HepG2 (cell line): ENCODE measurements at regions not wholly inside any gene's neighbourhood (a gene's known extent, or its start where the extent isn't known, plus 50 kb on each side); places are given as distances from the start of the nearest gene placed in this dataset.

ENCODE experiments used
- ATAC-seq: fragments of 200-7000 bp; cut with Tn5 transposase; 3 replicates; pipeline ENCODE4 v1.9.1; 2020; ENCODE audit warnings: mild to moderate bottlenecking, moderate library complexity
- BruUV-seq: library from RNA; stranded (reverse); fragments of 400-500 nt; replicated peaks from 2 replicates; lab custom pipeline; 2021; lab: Mats Ljungman, UMichigan
- CTCF ChIA-PET: fragments of 300-600 bp; formaldehyde crosslinking; extraction: SDS; loops from one replicate; lab custom pipeline; 2021; ENCODE audit warnings: low total read pairs, inconsistent platforms, low intra/inter-chr PET ratio; lab: Yijun Ruan, JAX
- POLR2A ChIA-PET: fragments of 350-600 bp; sonication (Branson Sonifier 250); formaldehyde crosslinking; loops from one replicate; lab custom pipeline; 2020; ENCODE audit warnings: antibody characterized with exemption, inconsistent platforms; lab: Yijun Ruan, JAX
- DNase-seq: peaks from one replicate; pipeline ENCODE4 v3.0.0-alpha.2; 2015; ENCODE audit warnings: low spot score
- FAIRE-seq: peaks from 3 replicates; lab custom pipeline; 2011; peaks lifted over from hg19 to GRCh38; lab: Jason Lieb, UNC
- H2AFZ ChIP-seq: one replicate; pipeline ENCODE4 v1.6.1; 2011; ENCODE audit warnings: low read length, inconsistent platforms
- H3K27ac ChIP-seq: fragments of 300-600 bp; 3 replicates; pipeline ENCODE4 v1.8.0; 2011; ENCODE audit warnings: mixed run types, mild to moderate bottlenecking, mixed read lengths, low read length, inconsistent platforms; ENCODE audit not compliant: insufficient read depth; ENCODE audit errors: extremely low read length
- H3K27me3 ChIP-seq, 2 experiments: fragments of 200-600 bp in 1 of 2; 2 replicates in 1 of 2; 3 replicates in 1 of 2; pipeline versions ENCODE4 v1.6.0 to v1.8.0; 2011; ENCODE audit warnings: low read length in 2 of 2, mild to moderate bottlenecking in 2 of 2, moderate library complexity in 2 of 2, inconsistent platforms in 1 of 2; ENCODE audit not compliant: insufficient read depth in 2 of 2, control insufficient read depth in 1 of 2
- H3K36me3 ChIP-seq, 2 experiments: fragments of 200-600 bp in 1 of 2; replicated peaks in 1 of 2; 2 replicates in 1 of 2; 3 replicates in 1 of 2; pipeline versions ENCODE4 v1.5.1 to v1.8.0; 2011; ENCODE audit warnings: low read length in 2 of 2, inconsistent platforms in 1 of 2; ENCODE audit not compliant: insufficient read depth in 2 of 2, control insufficient read depth in 1 of 2
- H3K4me1 ChIP-seq: 2 replicates; pipeline ENCODE4 v1.5.1; 2012; ENCODE audit warnings: low read length, inconsistent platforms; ENCODE audit not compliant: insufficient read depth
- H3K4me2 ChIP-seq: 2 replicates; pipeline ENCODE4 v1.6.0; 2011; ENCODE audit warnings: low read depth, low read length, inconsistent platforms
- H3K4me3 ChIP-seq, 3 experiments: fragments of 200-600 bp in 1 of 3; sonication (generic), shearing (Covaris generic) in 1 of 3; replicated peaks in 1 of 3; 2 replicates each; pipeline ENCODE4 v1.5.1; 2011 to 2016; ENCODE audit warnings: low read length in 3 of 3, inconsistent platforms in 2 of 3, low read depth in 2 of 3, mild to moderate bottlenecking in 2 of 3, control low read depth in 1 of 3, mixed read lengths in 1 of 3; ENCODE audit not compliant: insufficient read depth in 1 of 3
- H3K79me2 ChIP-seq: one replicate; pipeline ENCODE4 v1.6.1; 2011; ENCODE audit warnings: low read length, inconsistent platforms; ENCODE audit not compliant: insufficient read depth
- H3K9ac ChIP-seq: 2 replicates; pipeline ENCODE4 v1.6.0; 2011; ENCODE audit warnings: mild to moderate bottlenecking, low read depth, low read length, inconsistent platforms; ENCODE audit not compliant: insufficient read depth
- H3K9me3 ChIP-seq: 2 replicates; pipeline ENCODE4 v1.5.1; 2012; ENCODE audit warnings: mild to moderate bottlenecking, low read length
- H4K20me1 ChIP-seq: 2 replicates; pipeline ENCODE4 v1.6.0; 2011; ENCODE audit warnings: inconsistent platforms, mild to moderate bottlenecking, low read length, moderate library complexity; ENCODE audit not compliant: insufficient read depth
- PLRG1 ChIP-seq: fragments of 450-650 bp; conservative IDR thresholded peaks from 2 replicates; pipeline ENCODE4 v1.6.1; 2016
- PRPF4 ChIP-seq: fragments of 200-400 bp; formaldehyde crosslinking; IDR thresholded peaks from 2 replicates; pipeline ENCODE4 v1.6.1; 2016; ENCODE audit warnings: low read length, low read depth; ENCODE audit not compliant: poor library complexity, severe bottlenecking
- SRSF9 ChIP-seq: fragments of 200-400 bp; formaldehyde crosslinking; IDR thresholded peaks from 2 replicates; pipeline ENCODE4 v1.6.1; 2018; ENCODE audit warnings: borderline replicate concordance, mild to moderate bottlenecking, low read depth, low read length; ENCODE audit not compliant: insufficient read depth, poor library complexity, severe bottlenecking
- ZFP62 ChIP-seq: sonication (generic); formaldehyde crosslinking; IDR thresholded peaks from 2 replicates; pipeline ENCODE4 v1.4.0; 2020; ENCODE audit warnings: missing genetic modification reagents
- ZIK1 ChIP-seq: sonication (generic); formaldehyde crosslinking; IDR thresholded peaks from 2 replicates; pipeline ENCODE4 v1.5.0; 2020; ENCODE audit warnings: mild to moderate bottlenecking, low read depth, missing genetic modification reagents, borderline replicate concordance
- ZMYM3 ChIP-seq: sonication (generic); formaldehyde crosslinking; IDR thresholded peaks from 2 replicates; pipeline ENCODE4 v1.5.1; 2020; ENCODE audit warnings: mild to moderate bottlenecking, missing genetic modification reagents
- ZNF180 ChIP-seq: sonication (generic); formaldehyde crosslinking; IDR thresholded peaks from 2 replicates; pipeline ENCODE4 v1.4.0; 2020; ENCODE audit warnings: low read depth, missing genetic modification reagents, borderline replicate concordance
- ZNF782 ChIP-seq: sonication (generic); formaldehyde crosslinking; IDR thresholded peaks from 2 replicates; pipeline ENCODE4 v1.4.0; 2020; ENCODE audit warnings: missing genetic modification reagents, mild to moderate bottlenecking, borderline replicate concordance
- ZSCAN30 ChIP-seq: sonication (generic); formaldehyde crosslinking; IDR thresholded peaks from 2 replicates; pipeline ENCODE4 v1.5.0; 2020; ENCODE audit warnings: mild to moderate bottlenecking, missing genetic modification reagents
- WGBS: methylation state at CpG from one replicate; pipeline ENCODE4 v1.1.6; 2017; ENCODE audit warnings: low lambda C conversion rate; 5-methylcytosine and 5-hydroxymethylcytosine counted together
- in situ Hi-C: cut with HindIII; loops from 2 replicates; pipeline ENCODE4 v1.10.0; 2017; ENCODE audit warnings: low pct_unique_long_range_greater_than_20kb; ENCODE audit not compliant: extremely low pct_ligation_motif_present
- intact Hi-C: fragments of 100-400 bp; cut with micrococcal nuclease; formaldehyde crosslinking; loops from one replicate; pipeline ENCODE4 v1.10.0; 2022; ENCODE audit not compliant: unreplicated experiment
- TF ChIP-seq, protein P1 (sequence below): sonication (generic); formaldehyde crosslinking; IDR thresholded peaks from 2 replicates; pipeline ENCODE4 v1.5.0; 2020; ENCODE audit warnings: missing genetic modification reagents, mild to moderate bottlenecking, borderline replicate concordance
- TF ChIP-seq, protein P2 (sequence below): sonication (generic); formaldehyde crosslinking; IDR thresholded peaks from 2 replicates; pipeline ENCODE4 v1.5.0; 2020; ENCODE audit warnings: mild to moderate bottlenecking, low read depth, missing genetic modification reagents, borderline replicate concordance
- TF ChIP-seq, protein P3 (sequence below): sonication (generic); formaldehyde crosslinking; IDR thresholded peaks from 2 replicates; pipeline ENCODE4 v1.5.0; 2020; ENCODE audit warnings: missing genetic modification reagents
- TF ChIP-seq, protein P4 (sequence below): sonication (generic); formaldehyde crosslinking; IDR thresholded peaks from 2 replicates; pipeline ENCODE4 v1.5.1; 2020; ENCODE audit warnings: mild to moderate bottlenecking, missing genetic modification reagents, borderline replicate concordance
- TF ChIP-seq, protein P5 (sequence below): sonication (generic); formaldehyde crosslinking; IDR thresholded peaks from 2 replicates; pipeline ENCODE4 v1.5.0; 2020; ENCODE audit warnings: missing genetic modification reagents, mild to moderate bottlenecking, borderline replicate concordance

DNA sequence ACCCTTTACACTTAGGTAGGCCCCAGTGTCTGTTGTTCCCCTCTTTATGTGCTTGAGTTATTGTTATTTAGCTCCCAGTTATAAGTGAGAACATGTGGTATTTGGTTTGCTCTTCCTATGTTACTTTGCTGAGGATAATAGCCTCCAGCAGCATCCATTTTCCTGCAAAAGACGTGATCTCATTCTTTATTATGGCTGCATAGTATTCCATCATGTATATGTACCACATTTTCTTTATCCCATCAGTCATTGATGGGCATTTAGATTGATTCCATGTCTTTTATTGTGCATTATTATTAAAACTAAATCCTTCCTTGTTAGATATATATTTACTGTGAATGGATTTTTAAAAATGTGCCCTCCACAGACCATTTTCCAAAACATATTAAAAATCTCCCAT, 1137.3 kb upstream of the ADGRB3 start:
- no peak overlapping the region for H3K27ac ChIP-seq
- H3K36me3 ChIP-seq, result no peaks in the 10 kb centered on the region
- no peaks in the 10 kb centered on the region for H3K9me3 ChIP-seq
- ChIA-PET POLR2A (no interaction called here), CTCF (no interaction called here)
- no TSS peak for BruUV-seq
- TF ChIP-seq, protein P1, sequence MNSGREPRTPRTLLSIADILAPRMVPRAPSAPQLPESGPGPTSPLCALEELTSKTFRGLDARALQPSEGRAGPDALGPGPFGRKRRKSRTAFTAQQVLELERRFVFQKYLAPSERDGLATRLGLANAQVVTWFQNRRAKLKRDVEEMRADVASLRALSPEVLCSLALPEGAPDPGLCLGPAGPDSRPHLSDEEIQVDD (CRISPR knock-in tag), result no peak
- TF ChIP-seq ZNF782 (CRISPR knock-in tag) (no peak), ZSCAN30 (CRISPR knock-in tag) (no peak), ZFP62 (CRISPR knock-in tag) (no peak), PLRG1 (no peak), ZIK1 (CRISPR knock-in tag) (no peak), ZMYM3 (CRISPR knock-in tag) (no peak), ZNF180 (CRISPR knock-in tag) (no peak), SRSF9 (no peak), PRPF4 (no peak)
- TF ChIP-seq, protein P2, sequence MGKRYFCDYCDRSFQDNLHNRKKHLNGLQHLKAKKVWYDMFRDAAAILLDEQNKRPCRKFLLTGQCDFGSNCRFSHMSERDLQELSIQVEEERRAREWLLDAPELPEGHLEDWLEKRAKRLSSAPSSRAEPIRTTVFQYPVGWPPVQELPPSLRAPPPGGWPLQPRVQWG (CRISPR knock-in tag), result no peak
- TF ChIP-seq, protein P3, sequence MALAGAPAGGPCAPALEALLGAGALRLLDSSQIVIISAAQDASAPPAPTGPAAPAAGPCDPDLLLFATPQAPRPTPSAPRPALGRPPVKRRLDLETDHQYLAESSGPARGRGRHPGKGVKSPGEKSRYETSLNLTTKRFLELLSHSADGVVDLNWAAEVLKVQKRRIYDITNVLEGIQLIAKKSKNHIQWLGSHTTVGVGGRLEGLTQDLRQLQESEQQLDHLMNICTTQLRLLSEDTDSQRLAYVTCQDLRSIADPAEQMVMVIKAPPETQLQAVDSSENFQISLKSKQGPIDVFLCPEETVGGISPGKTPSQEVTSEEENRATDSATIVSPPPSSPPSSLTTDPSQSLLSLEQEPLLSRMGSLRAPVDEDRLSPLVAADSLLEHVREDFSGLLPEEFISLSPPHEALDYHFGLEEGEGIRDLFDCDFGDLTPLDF (CRISPR knock-in tag), result no peak
- TF ChIP-seq, protein P4, sequence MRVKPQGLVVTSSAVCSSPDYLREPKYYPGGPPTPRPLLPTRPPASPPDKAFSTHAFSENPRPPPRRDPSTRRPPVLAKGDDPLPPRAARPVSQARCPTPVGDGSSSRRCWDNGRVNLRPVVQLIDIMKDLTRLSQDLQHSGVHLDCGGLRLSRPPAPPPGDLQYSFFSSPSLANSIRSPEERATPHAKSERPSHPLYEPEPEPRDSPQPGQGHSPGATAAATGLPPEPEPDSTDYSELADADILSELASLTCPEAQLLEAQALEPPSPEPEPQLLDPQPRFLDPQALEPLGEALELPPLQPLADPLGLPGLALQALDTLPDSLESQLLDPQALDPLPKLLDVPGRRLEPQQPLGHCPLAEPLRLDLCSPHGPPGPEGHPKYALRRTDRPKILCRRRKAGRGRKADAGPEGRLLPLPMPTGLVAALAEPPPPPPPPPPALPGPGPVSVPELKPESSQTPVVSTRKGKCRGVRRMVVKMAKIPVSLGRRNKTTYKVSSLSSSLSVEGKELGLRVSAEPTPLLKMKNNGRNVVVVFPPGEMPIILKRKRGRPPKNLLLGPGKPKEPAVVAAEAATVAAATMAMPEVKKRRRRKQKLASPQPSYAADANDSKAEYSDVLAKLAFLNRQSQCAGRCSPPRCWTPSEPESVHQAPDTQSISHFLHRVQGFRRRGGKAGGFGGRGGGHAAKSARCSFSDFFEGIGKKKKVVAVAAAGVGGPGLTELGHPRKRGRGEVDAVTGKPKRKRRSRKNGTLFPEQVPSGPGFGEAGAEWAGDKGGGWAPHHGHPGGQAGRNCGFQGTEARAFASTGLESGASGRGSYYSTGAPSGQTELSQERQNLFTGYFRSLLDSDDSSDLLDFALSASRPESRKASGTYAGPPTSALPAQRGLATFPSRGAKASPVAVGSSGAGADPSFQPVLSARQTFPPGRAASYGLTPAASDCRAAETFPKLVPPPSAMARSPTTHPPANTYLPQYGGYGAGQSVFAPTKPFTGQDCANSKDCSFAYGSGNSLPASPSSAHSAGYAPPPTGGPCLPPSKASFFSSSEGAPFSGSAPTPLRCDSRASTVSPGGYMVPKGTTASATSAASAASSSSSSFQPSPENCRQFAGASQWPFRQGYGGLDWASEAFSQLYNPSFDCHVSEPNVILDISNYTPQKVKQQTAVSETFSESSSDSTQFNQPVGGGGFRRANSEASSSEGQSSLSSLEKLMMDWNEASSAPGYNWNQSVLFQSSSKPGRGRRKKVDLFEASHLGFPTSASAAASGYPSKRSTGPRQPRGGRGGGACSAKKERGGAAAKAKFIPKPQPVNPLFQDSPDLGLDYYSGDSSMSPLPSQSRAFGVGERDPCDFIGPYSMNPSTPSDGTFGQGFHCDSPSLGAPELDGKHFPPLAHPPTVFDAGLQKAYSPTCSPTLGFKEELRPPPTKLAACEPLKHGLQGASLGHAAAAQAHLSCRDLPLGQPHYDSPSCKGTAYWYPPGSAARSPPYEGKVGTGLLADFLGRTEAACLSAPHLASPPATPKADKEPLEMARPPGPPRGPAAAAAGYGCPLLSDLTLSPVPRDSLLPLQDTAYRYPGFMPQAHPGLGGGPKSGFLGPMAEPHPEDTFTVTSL (CRISPR knock-in tag), result no peak
- TF ChIP-seq, protein P5, sequence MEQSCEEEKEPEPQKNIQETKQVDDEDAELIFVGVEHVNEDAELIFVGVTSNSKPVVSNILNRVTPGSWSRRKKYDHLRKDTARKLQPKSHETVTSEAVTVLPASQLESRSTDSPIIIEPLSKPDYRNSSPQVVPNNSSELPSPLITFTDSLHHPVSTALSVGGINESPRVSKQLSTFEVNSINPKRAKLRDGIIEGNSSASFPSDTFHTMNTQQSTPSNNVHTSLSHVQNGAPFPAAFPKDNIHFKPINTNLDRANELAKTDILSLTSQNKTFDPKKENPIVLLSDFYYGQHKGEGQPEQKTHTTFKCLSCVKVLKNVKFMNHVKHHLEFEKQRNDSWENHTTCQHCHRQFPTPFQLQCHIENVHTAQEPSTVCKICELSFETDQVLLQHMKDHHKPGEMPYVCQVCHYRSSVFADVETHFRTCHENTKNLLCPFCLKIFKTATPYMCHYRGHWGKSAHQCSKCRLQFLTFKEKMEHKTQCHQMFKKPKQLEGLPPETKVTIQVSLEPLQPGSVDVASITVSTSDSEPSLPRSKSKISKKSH (CRISPR knock-in tag), result no peak
- H3K27me3 ChIP-seq, result no peaks in the 10 kb centered on the region
- no peak overlapping the region for H3K4me3 ChIP-seq
- no peak overlapping the region for H2AFZ ChIP-seq
- DNase-seq (no peak), FAIRE-seq (no peak), ATAC-seq (no peak)
- H4K20me1 ChIP-seq, result no peaks in the 10 kb centered on the region
- no peak overlapping the region for H3K9ac ChIP-seq
- intact Hi-C loops, result no loop called here
- in situ Hi-C loops, result no loop called here
- no peaks in the 10 kb centered on the region for H3K79me2 ChIP-seq
- no peak overlapping the region for H3K4me2 ChIP-seq
- WGBS, result 0% methylated on average over 1 of the region's 1 CpG
- no peaks in the 10 kb centered on the region for H3K4me1 ChIP-seq
